Astrocyte (in vitro differentiated cells and primary cell): ENCODE measurements at regions not wholly inside any gene's neighbourhood (a gene's known extent, or its start where the extent isn't known, plus 50 kb on each side); places are given as distances from the start of the nearest gene placed in this dataset.

Experiments
- DNase-seq: peaks from one replicate; pipeline ENCODE4 v3.0.0-alpha.2; 2010; ENCODE audit warnings: low read depth
- FAIRE-seq: peaks from 2 replicates; lab custom pipeline; 2011; peaks lifted over from hg19 to GRCh38; lab: Jason Lieb, UNC
- H2AFZ ChIP-seq: 2 replicates; pipeline ENCODE4 v1.6.0; 2012; ENCODE audit warnings: low read depth, low read length, inconsistent platforms
- H3K27ac ChIP-seq: 2 replicates; pipeline ENCODE4 v1.5.1; 2011; ENCODE audit warnings: low read depth, low read length, inconsistent platforms
- H3K27me3 ChIP-seq: 2 replicates; pipeline ENCODE4 v1.6.0; 2011; ENCODE audit warnings: low read length, inconsistent platforms; ENCODE audit not compliant: insufficient read depth
- H3K36me3 ChIP-seq: 2 replicates; pipeline ENCODE4 v1.5.1; 2011; ENCODE audit warnings: low read length, inconsistent platforms; ENCODE audit not compliant: insufficient read depth
- H3K4me1 ChIP-seq: 2 replicates; pipeline ENCODE4 v1.5.1; 2011; ENCODE audit warnings: low read length, inconsistent platforms; ENCODE audit not compliant: insufficient read depth
- H3K4me2 ChIP-seq: 2 replicates; pipeline ENCODE4 v1.6.0; 2012; ENCODE audit warnings: low read length, inconsistent platforms
- H3K4me3 ChIP-seq: 2 replicates; pipeline ENCODE4 v1.5.1; 2011; ENCODE audit warnings: low read depth, mild to moderate bottlenecking, low read length, inconsistent platforms; ENCODE audit not compliant: insufficient read depth
- H3K79me2 ChIP-seq: 2 replicates; pipeline ENCODE4 v1.6.0; 2012; ENCODE audit warnings: mild to moderate bottlenecking, low read length, inconsistent platforms; ENCODE audit not compliant: insufficient read depth
- H3K9ac ChIP-seq: 2 replicates; pipeline ENCODE4 v1.6.0; 2012; ENCODE audit warnings: mild to moderate bottlenecking, low read length, inconsistent platforms
- H3K9me3 ChIP-seq: 2 replicates; pipeline ENCODE4 v1.5.1; 2012; ENCODE audit warnings: low read depth, mild to moderate bottlenecking, low read length, inconsistent platforms; ENCODE audit not compliant: insufficient read depth
- H4K20me1 ChIP-seq: 2 replicates; pipeline ENCODE4 v1.6.0; 2012; ENCODE audit warnings: low read length, inconsistent platforms; ENCODE audit not compliant: insufficient read depth
- H3K27ac Mint-ChIP-seq: one replicate; pipeline ENCODE4 v1.8.0; 2021; ENCODE audit warnings: mild to moderate bottlenecking, mixed read lengths; ENCODE audit not compliant: unreplicated experiment
- H3K27me3 Mint-ChIP-seq: one replicate; pipeline ENCODE4 v1.8.0; 2021; ENCODE audit warnings: low read depth, mixed read lengths; ENCODE audit not compliant: unreplicated experiment
- H3K36me3 Mint-ChIP-seq: one replicate; pipeline ENCODE4 v1.8.0; 2021; ENCODE audit warnings: low read depth, mixed read lengths; ENCODE audit not compliant: unreplicated experiment
- H3K4me1 Mint-ChIP-seq: one replicate; pipeline ENCODE4 v1.8.0; 2021; ENCODE audit warnings: low read depth, mixed read lengths; ENCODE audit not compliant: unreplicated experiment
- H3K4me3 Mint-ChIP-seq: one replicate; pipeline ENCODE4 v1.8.0; 2021; ENCODE audit warnings: mild to moderate bottlenecking, moderate library complexity, mixed read lengths; ENCODE audit not compliant: unreplicated experiment
- H3K9me3 Mint-ChIP-seq: one replicate; pipeline ENCODE4 v1.8.0; 2021; ENCODE audit warnings: mild to moderate bottlenecking, mixed read lengths; ENCODE audit not compliant: unreplicated experiment
- CTCF ChIP-seq: IDR thresholded peaks from 2 replicates; pipeline ENCODE4 v1.5.1; 2011; ENCODE audit warnings: low read depth, mild to moderate bottlenecking, inconsistent platforms, low read length, moderate library complexity; ENCODE audit not compliant: insufficient read depth
- EZH2 ChIP-seq: IDR thresholded peaks from 2 replicates; pipeline ENCODE4 v1.6.1; 2012; ENCODE audit warnings: mild to moderate bottlenecking, low read length, inconsistent platforms; ENCODE audit not compliant: insufficient read depth

DNA sequence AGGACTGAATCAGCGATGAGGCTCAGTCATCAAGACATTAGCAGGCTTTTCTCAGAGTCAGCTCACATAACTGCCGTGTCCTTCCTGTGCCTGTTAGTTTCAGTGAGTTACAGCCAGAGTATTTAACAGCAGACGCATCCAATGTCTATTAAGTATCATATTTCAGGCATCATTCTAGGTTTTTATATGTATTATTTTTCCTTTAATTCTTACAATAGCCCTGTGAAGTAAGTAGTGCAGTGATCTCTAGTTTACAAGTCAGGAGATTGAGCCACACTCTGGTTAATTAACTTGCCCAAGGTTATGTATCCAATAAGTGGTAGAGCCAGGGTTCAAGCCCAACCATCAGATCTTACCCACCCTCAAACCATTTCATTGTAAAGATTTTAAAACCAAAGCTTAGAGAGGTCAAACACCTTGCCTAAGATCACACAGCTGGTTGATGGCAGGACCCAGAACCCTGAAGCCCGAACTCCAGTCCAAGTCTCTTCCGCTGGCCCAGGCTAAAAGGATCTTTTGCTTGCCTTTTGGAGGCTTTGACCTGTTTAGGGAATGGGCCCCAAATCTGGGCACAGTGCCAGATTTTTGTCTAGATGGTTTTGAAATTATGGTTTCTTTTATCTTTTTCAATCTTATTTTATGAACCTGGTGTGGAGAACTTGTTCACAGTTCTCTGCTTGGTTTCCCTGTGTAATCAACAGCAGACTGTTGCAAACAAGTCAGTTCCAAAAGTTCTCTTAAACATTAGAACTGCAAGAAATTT lies 261.2 kb upstream of the CLINT1 start:
- peak overlapping the region; percentile 77 for H3K27ac ChIP-seq
- Mint-ChIP-seq H3K9me3 (peaks cover 2% of the 10 kb centered on the region), H3K36me3 (no peaks in the 10 kb centered on the region), H3K4me1 (peaks cover 28% of the 10 kb centered on the region), H3K27ac (peak overlapping the region; percentile 89), H3K4me3 (no peak overlapping the region), H3K27me3 (peaks cover 2% of the 10 kb centered on the region)
- H2AFZ ChIP-seq: no peak overlapping the region
- H3K36me3 ChIP-seq: no peaks in the 10 kb centered on the region
- no peaks in the 10 kb centered on the region for H3K9me3 ChIP-seq
- peak overlapping the region; percentile 28 for H3K9ac ChIP-seq
- H3K4me2 ChIP-seq: peak overlapping the region; percentile 73
- H3K4me1 ChIP-seq: peaks cover 20% of the 10 kb centered on the region
- H3K79me2 ChIP-seq: no peaks in the 10 kb centered on the region
- TF ChIP-seq EZH2 (no peak), CTCF (no peak)
- FAIRE-seq: no peak
- H3K27me3 ChIP-seq: no peaks in the 10 kb centered on the region
- peak; percentile 86 for DNase-seq
- H4K20me1 ChIP-seq: no peaks in the 10 kb centered on the region
- H3K4me3 ChIP-seq: no peak overlapping the region

DNA sequence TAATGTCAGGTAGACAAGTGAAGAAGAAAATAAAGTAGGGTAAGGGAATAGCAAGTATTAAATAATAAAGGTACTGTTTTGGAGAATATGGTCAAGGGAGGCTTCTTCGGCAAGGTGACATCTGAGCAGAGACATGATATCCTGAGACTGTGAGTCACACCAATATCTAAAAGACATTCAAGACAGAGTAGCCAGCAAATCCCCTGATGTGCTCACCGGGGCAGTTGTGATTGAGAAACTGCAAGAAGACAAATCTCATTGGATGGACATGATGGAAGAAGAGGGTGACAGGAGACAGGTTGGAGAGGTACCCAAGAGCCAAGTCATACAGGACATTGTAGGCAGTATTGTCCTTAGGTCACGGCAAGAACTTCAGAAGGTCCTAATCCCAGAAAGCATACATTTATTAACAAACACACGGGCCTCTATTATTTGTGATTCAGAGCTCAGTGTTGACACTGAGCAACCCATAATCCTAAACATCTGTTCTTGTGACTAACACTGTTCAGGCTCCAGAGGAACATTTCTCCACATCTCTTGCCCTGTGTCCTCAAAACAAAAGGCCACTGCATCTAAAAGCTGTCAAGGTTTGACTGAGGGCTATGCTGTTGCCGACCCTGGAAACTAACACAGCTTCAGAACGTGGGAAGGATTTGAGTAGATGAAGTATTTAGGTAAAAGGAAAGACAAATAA lies 258.7 kb upstream of the CLINT1 start:
- Histone ChIP-seq H3K4me2 (no peak overlapping the region), H3K36me3 (no peaks in the 10 kb centered on the region), H3K4me1 (peaks cover 20% of the 10 kb centered on the region), H2AFZ (no peak overlapping the region), H3K9me3 (no peaks in the 10 kb centered on the region), H3K27me3 (no peaks in the 10 kb centered on the region), H3K4me3 (no peak overlapping the region), H3K27ac (no peak overlapping the region), H3K79me2 (no peaks in the 10 kb centered on the region), H3K9ac (no peak overlapping the region), H4K20me1 (no peaks in the 10 kb centered on the region)
- TF ChIP-seq CTCF (no peak), EZH2 (no peak)
- no peak overlapping the region for H3K27ac Mint-ChIP-seq
- no peak overlapping the region for H3K4me3 Mint-ChIP-seq
- peaks cover 7% of the 10 kb centered on the region for H3K27me3 Mint-ChIP-seq
- DNase-seq: no peak
- peaks cover 22% of the 10 kb centered on the region for H3K4me1 Mint-ChIP-seq
- H3K9me3 Mint-ChIP-seq: no peaks in the 10 kb centered on the region
- peak; percentile 26 for FAIRE-seq
- no peaks in the 10 kb centered on the region for H3K36me3 Mint-ChIP-seq
